ENCODE measurements at regions not wholly inside any gene's neighbourhood (a gene's known extent, or its start where the extent isn't known, plus 50 kb on each side); places are given as distances from the start of the nearest gene placed in this dataset.

GRCh38 chr10:55867848-55868247, 493.2 kb downstream of the ZWINT start:
- Mint-ChIP-seq H3K9me3 (no peaks in the 10 kb centered on the region), H3K4me3 (no peak overlapping the region), H3K27me3 (no peaks in the 10 kb centered on the region), H3K27ac (no peak overlapping the region), H3K4me1 (no peaks in the 10 kb centered on the region), H3K36me3 (ENCODE audit: low read depth) (no peaks in the 10 kb centered on the region)
- TF ChIP-seq CTCF (IDR thresholded peaks at IDR 0.05), result no peak
- intact Hi-C loops (cut with micrococcal nuclease), result no loop called here
- CTCF ChIA-PET, result no interaction called here
- DNase-seq, result no peak
- no peak for ATAC-seq (ENCODE audit: low read depth)
- POLR2A ChIA-PET, result no interaction called here

- POLR2A ChIA-PET, result no interaction called here
- no peaks in the 10 kb centered on the region for H3K4me1 Mint-ChIP-seq
Observed at GRCh38 chr10:55858730-55859129, 502.3 kb downstream of the ZWINT start.

GRCh38 chr10:55852900-55853299, 508.2 kb downstream of the ZWINT start:
- H3K36me3 Mint-ChIP-seq (ENCODE audit: low read depth), result no peaks in the 10 kb centered on the region
- H3K9me3 Mint-ChIP-seq, result peaks cover 3% of the 10 kb centered on the region
- no peaks in the 10 kb centered on the region for H3K4me1 Mint-ChIP-seq
- no peak for ATAC-seq (ENCODE audit: low read depth)
- H3K4me3 Mint-ChIP-seq, result no peak overlapping the region
- CTCF ChIA-PET, result no interaction called here
- no peak for TF ChIP-seq CTCF (IDR thresholded peaks at IDR 0.05)
- no peak for DNase-seq
- H3K27me3 Mint-ChIP-seq, result no peaks in the 10 kb centered on the region
- H3K27ac Mint-ChIP-seq, result no peak overlapping the region
- intact Hi-C loops (cut with micrococcal nuclease), result no loop called here
- POLR2A ChIA-PET, result no interaction called here

More at GRCh38 chr10:55858730-55859129, 502.3 kb downstream of the ZWINT start:
- no peak overlapping the region for H3K4me3 Mint-ChIP-seq
- intact Hi-C loops (cut with micrococcal nuclease), result no loop called here
- H3K27me3 Mint-ChIP-seq, result no peaks in the 10 kb centered on the region
- H3K36me3 Mint-ChIP-seq (ENCODE audit: low read depth), result no peaks in the 10 kb centered on the region
- ATAC-seq (ENCODE audit: low read depth), result no peak
- no peak for DNase-seq
- CTCF ChIA-PET, result no interaction called here
- peaks cover 8% of the 10 kb centered on the region for H3K9me3 Mint-ChIP-seq
- TF ChIP-seq CTCF (IDR thresholded peaks at IDR 0.05), result no peak
- H3K27ac Mint-ChIP-seq, result no peak overlapping the region

GRCh38 chr10:55837273-55837672, 523.8 kb downstream of the ZWINT start:
- intact Hi-C loops (cut with micrococcal nuclease), result no loop called here
- ATAC-seq (ENCODE audit: low read depth), result no peak
- Mint-ChIP-seq H3K4me3 (no peak overlapping the region), H3K36me3 (ENCODE audit: low read depth) (no peaks in the 10 kb centered on the region), H3K27me3 (no peaks in the 10 kb centered on the region), H3K27ac (no peak overlapping the region), H3K4me1 (no peaks in the 10 kb centered on the region), H3K9me3 (no peaks in the 10 kb centered on the region)
- no peak for TF ChIP-seq CTCF (IDR thresholded peaks at IDR 0.05)
- no peak for DNase-seq
- POLR2A ChIA-PET, result no interaction called here
- CTCF ChIA-PET, result no interaction called here

GRCh38 chr10:55822096-55822495, 539.0 kb downstream of the ZWINT start:
- Mint-ChIP-seq H3K4me3 (no peak overlapping the region), H3K27me3 (no peaks in the 10 kb centered on the region), H3K36me3 (ENCODE audit: low read depth) (no peaks in the 10 kb centered on the region), H3K27ac (no peak overlapping the region), H3K9me3 (peaks cover 13% of the 10 kb centered on the region), H3K4me1 (no peaks in the 10 kb centered on the region)
- intact Hi-C loops (cut with micrococcal nuclease), result no loop called here
- ATAC-seq (ENCODE audit: low read depth) (no peak), DNase-seq (no peak)
- ChIA-PET CTCF (no interaction called here), POLR2A (no interaction called here)
- no peak for TF ChIP-seq CTCF (IDR thresholded peaks at IDR 0.05)

Measured in activated B cell treated with CpG ODN at 0.5 μM for 24 hours (primary cell).